Stimulated activated CD8-positive, alpha-beta memory T cell treated with anti-CD3 and anti-CD28 coated beads, Interleukin-2, amount 100 ng/mL, for 48 hours (primary cell): ENCODE measurements at regions not wholly inside any gene's neighbourhood (a gene's known extent, or its start where the extent isn't known, plus 50 kb on each side); places are given as distances from the start of the nearest gene placed in this dataset.

Experiments
- DNase-seq, 2 donors: peaks; one replicate each; pipeline ENCODE4 v3.0.0-alpha.2; 2020; ENCODE audit warnings: low read depth in 2 of 2

- DNase-seq, result no peak
Observed at GRCh38 chr5:51278539-51278938, 104.7 kb upstream of the ISL1 start.

GRCh38 chr5:51279983-51280706 is 103.1 kb upstream of the ISL1 start:
- DNase-seq, result no peak

GRCh38 chr5:51286046-51286445 is 97.2 kb upstream of the ISL1 start:
- DNase-seq, result no peak

GRCh38 chr5:51302343-51302742 is 80.9 kb upstream of the ISL1 start:
- DNase-seq, result no peak

GRCh38 chr5:51326844-51327243 is 56.4 kb upstream of the ISL1 start:
- no peak for DNase-seq
